Bronchial epithelial cell (primary cell): ENCODE measurements at regions not wholly inside any gene's neighbourhood (a gene's known extent, or its start where the extent isn't known, plus 50 kb on each side); places are given as distances from the start of the nearest gene placed in this dataset.
A peak's percentile ranks its signal among the peaks of the same experiment; 100 is the strongest.

Experiments used
- DNase-seq: peaks from one replicate; pipeline ENCODE4 v3.0.0-alpha.2; 2010; ENCODE audit warnings: low read depth
- FAIRE-seq: peaks from 2 replicates; lab custom pipeline; 2011; peaks lifted over from hg19 to GRCh38; lab: Jason Lieb, UNC
- H3K27me3 ChIP-seq: 2 replicates; pipeline ENCODE4 v1.5.1; 2011; ENCODE audit warnings: low read length; ENCODE audit not compliant: control insufficient read depth, insufficient read depth
- H3K36me3 ChIP-seq: 2 replicates; pipeline ENCODE4 v1.5.1; 2011; ENCODE audit warnings: low read length; ENCODE audit not compliant: control insufficient read depth, insufficient read depth
- H3K4me3 ChIP-seq: 2 replicates; pipeline ENCODE4 v1.5.1; 2011; ENCODE audit warnings: mild to moderate bottlenecking, low read depth, low read length, control low read depth
- CTCF ChIP-seq: IDR thresholded peaks from 2 replicates; pipeline ENCODE4 v1.5.1; 2011; ENCODE audit warnings: mild to moderate bottlenecking, moderate library complexity, low read length, control low read depth, inconsistent platforms; ENCODE audit not compliant: insufficient read depth, severe bottlenecking

DNA sequence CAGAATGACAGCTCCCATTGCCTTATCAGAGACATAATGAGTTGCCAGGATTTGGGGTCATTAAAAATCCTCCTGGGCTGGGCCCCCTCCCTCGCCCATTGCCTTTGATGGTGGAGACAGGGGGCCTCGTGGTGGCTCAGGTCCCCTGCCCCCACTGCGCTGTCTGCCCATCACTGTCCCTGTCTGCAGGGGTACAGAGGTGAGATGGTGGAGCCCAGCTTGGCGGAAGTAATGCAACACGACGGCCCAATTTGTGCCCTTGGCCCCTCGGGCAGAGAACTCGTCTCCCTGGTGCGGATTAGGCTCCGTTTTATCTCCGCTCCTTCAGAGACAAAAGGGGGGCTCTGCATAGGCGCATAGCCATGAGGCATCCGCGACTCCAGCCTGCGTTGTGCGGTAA lies 152.4 kb upstream of the UNC5B start:
- no peak for TF ChIP-seq CTCF
- no peaks in the 10 kb centered on the region for H3K36me3 ChIP-seq
- DNase-seq: no peak
- no peaks in the 10 kb centered on the region for H3K27me3 ChIP-seq
- no peak overlapping the region for H3K4me3 ChIP-seq
- FAIRE-seq: no peak

- FAIRE-seq: peak; percentile 32
Observed at GRCh38 chr10:71060476-71061426, 151.6 kb upstream of the UNC5B start.

GRCh38 chr10:71061472-71061871 lies 150.9 kb upstream of the UNC5B start:
- FAIRE-seq (no peak), DNase-seq (no peak)
- H3K27me3 ChIP-seq: no peaks in the 10 kb centered on the region

More at GRCh38 chr10:71060476-71061426, 151.6 kb upstream of the UNC5B start:
- DNase-seq: no peak
- Histone ChIP-seq H3K4me3 (no peak overlapping the region), H3K36me3 (no peaks in the 10 kb centered on the region), H3K27me3 (no peaks in the 10 kb centered on the region)
- TF ChIP-seq CTCF: no peak

DNA sequence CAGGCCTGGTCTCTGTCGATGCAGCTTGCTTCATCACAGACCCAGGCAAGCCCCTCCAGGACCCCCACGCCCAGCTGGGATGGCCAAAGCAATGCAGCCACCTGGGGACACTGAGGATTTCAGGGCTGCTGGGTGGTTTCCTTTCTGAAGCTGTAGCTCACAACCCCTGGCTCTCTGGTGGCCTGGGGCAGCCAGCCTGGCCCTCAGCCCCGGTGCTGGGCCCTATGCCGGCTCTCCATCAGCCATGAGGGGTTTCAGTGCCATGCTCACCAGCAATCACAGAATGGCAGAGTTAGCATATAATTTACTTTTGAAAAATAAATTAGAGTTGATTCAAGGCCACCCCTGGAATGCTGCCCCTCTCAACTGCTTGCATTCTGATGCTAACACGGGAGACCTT lies 150.2 kb upstream of the UNC5B start:
- no peak overlapping the region for H3K4me3 ChIP-seq
- TF ChIP-seq CTCF: no peak
- no peaks in the 10 kb centered on the region for H3K27me3 ChIP-seq
- H3K36me3 ChIP-seq: no peaks in the 10 kb centered on the region
- FAIRE-seq: no peak
- DNase-seq: no peak

More at GRCh38 chr10:71061472-71061871, 150.9 kb upstream of the UNC5B start:
- no peak overlapping the region for H3K4me3 ChIP-seq
- H3K36me3 ChIP-seq: no peaks in the 10 kb centered on the region
- no peak for TF ChIP-seq CTCF

DNA sequence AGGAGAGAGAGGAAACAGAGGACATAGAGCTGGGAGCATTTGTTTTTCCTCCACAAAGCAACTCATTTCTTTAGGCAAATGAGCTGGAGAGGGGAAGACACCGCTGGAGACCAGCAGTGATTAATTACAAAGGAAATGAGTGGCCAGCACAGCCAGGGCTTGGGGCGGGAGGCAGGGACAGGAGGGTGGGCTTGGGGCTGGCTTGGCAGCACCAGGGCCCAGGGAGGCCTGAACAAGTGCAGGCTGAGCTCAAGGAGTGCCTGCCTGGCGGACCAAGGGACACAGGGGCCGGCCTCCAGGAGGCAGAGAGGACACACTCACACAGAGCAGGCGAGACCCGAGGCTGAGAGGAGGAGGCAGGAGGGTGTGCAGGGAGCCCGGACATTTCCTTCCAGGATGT lies 149.0 kb upstream of the UNC5B start:
- no peak for TF ChIP-seq CTCF
- H3K36me3 ChIP-seq: no peaks in the 10 kb centered on the region
- no peak for FAIRE-seq
- no peaks in the 10 kb centered on the region for H3K27me3 ChIP-seq
- DNase-seq: no peak
- H3K4me3 ChIP-seq: no peak overlapping the region
